Adrenal gland (tissue), 9 donors: ENCODE measurements at regions not wholly inside any gene's neighbourhood (a gene's known extent, or its start where the extent isn't known, plus 50 kb on each side); places are given as distances from the start of the nearest gene placed in this dataset.

Experiments
- DNase-seq, 7 donors: peaks; one replicate each; pipeline ENCODE4 v3.0.0-alpha.2; 2019 to 2020
- H3K27ac ChIP-seq, 5 donors: fragments of 200-600 bp; sonication (generic) in 4 of 5; 1 replicate in 3 of 5; 2 replicates in 2 of 5; pipeline versions ENCODE4 v1.5.1 to v1.8.0; 2016 to 2020; ENCODE audit warnings: mild to moderate bottlenecking in 1 of 5
- H3K27me3 ChIP-seq: fragments of 200-600 bp; 2 replicates; pipeline ENCODE4 v1.8.0; 2021
- H3K36me3 ChIP-seq, 2 donors: fragments of 200-600 bp; replicated peaks in 1 of 2; 1 replicate in 1 of 2; 2 replicates in 1 of 2; pipeline versions ENCODE4 v1.5.1 to v1.8.0; 2018 to 2022
- H3K4me1 ChIP-seq, 2 donors: fragments of 200-600 bp; replicated peaks in 1 of 2; 1 replicate in 1 of 2; 2 replicates in 1 of 2; pipeline versions ENCODE4 v1.5.1 to v1.8.0; 2018 to 2021
- H3K4me3 ChIP-seq, 4 donors: fragments of 200-600 bp; sonication (generic) in 3 of 4; one replicate each; pipeline ENCODE4 v1.5.1; 2016 to 2018
- H3K9me3 ChIP-seq, 3 donors: fragments of 200-600 bp; sonication (generic) in 1 of 3; replicated peaks in 1 of 3; 1 replicate in 2 of 3; 2 replicates in 1 of 3; pipeline versions ENCODE4 v1.5.1 to v1.8.0; 2016 to 2021
- POLR2A ChIP-seq, 2 donors: fragments of 450-650 bp; IDR thresholded peaks; one replicate each; pipeline ENCODE4 v1.6.1; 2017; ENCODE audit warnings: antibody characterized with exemption in 2 of 2, mild to moderate bottlenecking in 2 of 2, moderate library complexity in 1 of 2
- WGBS, 4 donors: extraction: QIAGEN DNeasy Blood & Tissue Kit in 2 of 4; methylation state at CpG; one replicate each; pipeline versions ENCODE4 v1.1.5 to v1.1.7; 2013 to 2017; 5-methylcytosine and 5-hydroxymethylcytosine counted together
- intact Hi-C, 2 donors: fragments of 100-400 bp; cut with DNase I; formaldehyde crosslinking; loops; one replicate each; pipeline versions ENCODE4 v1.14.1 to v1.15.0; 2022 to 2023
- TF ChIP-seq, protein P1 (sequence below), 6 experiments: fragments of 450-650 bp in 4 of 6; fragments of 200-600 bp in 2 of 6; sonication (generic) in 1 of 6; IDR thresholded peaks; 1 replicate in 5 of 6; 2 replicates in 1 of 6; pipeline versions ENCODE4 v1.5.1 to v1.8.0; 2016 to 2021; ENCODE audit warnings: antibody characterized with exemption in 6 of 6, mild to moderate bottlenecking in 2 of 6, moderate library complexity in 1 of 6
- donor health status: healthy with polysubstance abuse.
- donor health status: Bipolar disorder and iron deficiency.
- donor health status: DM: yes; HTN: yes; CAD: no.
- donor health status: DM: no; HTN: no; CAD: no.
- donor health status: DM: no; HTN: no; CAD: no.

DNA sequence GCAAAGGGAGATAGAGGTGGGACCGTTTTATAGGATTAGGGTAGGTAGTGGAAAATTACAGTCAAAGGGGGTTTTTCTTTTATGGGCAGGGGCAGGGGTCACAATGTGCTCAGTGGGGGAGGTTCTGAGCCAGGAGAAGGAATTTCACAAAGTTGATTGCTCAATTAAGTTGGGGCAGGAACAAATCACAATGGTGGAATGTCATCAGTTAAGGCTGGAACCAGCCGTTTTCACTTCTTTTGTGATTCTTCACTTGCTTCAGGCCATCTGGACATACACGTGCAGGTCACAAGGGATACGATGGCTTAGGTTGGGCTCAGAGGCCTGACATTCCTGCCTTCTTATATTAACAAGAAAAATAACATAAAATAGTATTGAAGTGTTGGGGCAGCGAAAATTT lies 453.8 kb downstream of the VGLL3 start:
- no peak for TF ChIP-seq POLR2A (IDR thresholded peaks at IDR 0.05)
- TF ChIP-seq, protein P1, sequence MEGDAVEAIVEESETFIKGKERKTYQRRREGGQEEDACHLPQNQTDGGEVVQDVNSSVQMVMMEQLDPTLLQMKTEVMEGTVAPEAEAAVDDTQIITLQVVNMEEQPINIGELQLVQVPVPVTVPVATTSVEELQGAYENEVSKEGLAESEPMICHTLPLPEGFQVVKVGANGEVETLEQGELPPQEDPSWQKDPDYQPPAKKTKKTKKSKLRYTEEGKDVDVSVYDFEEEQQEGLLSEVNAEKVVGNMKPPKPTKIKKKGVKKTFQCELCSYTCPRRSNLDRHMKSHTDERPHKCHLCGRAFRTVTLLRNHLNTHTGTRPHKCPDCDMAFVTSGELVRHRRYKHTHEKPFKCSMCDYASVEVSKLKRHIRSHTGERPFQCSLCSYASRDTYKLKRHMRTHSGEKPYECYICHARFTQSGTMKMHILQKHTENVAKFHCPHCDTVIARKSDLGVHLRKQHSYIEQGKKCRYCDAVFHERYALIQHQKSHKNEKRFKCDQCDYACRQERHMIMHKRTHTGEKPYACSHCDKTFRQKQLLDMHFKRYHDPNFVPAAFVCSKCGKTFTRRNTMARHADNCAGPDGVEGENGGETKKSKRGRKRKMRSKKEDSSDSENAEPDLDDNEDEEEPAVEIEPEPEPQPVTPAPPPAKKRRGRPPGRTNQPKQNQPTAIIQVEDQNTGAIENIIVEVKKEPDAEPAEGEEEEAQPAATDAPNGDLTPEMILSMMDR (IDR thresholded peaks at IDR 0.05) = no peak
- no peak for DNase-seq
- Histone ChIP-seq H3K9me3 (no peaks in the 10 kb centered on the region), H3K27me3 (no peaks in the 10 kb centered on the region), H3K4me1 (no peaks in the 10 kb centered on the region), H3K4me3 (no peak overlapping the region), H3K36me3 (no peaks in the 10 kb centered on the region), H3K27ac (no peak overlapping the region)
- intact Hi-C loops = no loop called here
- 56 to 69% (median 66%) methylated on average over 5 of the region's 5 CpGs for WGBS, 4 donors

DNA sequence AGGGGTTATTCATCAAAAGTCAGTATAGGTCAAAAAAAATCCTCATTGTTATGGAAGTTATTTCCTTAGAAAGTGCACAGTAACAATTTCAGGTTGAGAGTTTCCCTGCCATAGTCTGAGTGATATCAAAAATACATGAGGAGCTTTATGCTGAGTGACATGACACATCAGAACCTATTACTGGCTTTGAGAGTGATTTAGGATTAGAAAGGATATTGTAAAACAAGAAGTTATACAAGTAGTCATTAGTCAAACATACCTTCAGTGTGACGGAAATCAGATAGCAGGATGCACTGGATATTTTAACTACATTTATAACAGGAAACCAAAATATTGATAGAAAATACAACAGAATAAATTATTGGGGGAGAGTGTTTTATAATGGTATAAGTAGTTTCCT lies 471.1 kb downstream of the VGLL3 start:
- no peaks in the 10 kb centered on the region for H3K9me3 ChIP-seq
- no peak for DNase-seq
- TF ChIP-seq, protein P1 (IDR thresholded peaks at IDR 0.05) = no peak
- TF ChIP-seq POLR2A (IDR thresholded peaks at IDR 0.05) = no peak
- intact Hi-C loops = no loop called here
- no peak overlapping the region for H3K4me3 ChIP-seq
- H3K4me1 ChIP-seq = no peaks in the 10 kb centered on the region
- H3K36me3 ChIP-seq = no peaks in the 10 kb centered on the region
- H3K27me3 ChIP-seq = no peaks in the 10 kb centered on the region
- WGBS, 4 donors = 52 to 67% (median 58%) methylated on average over 1 of the region's 1 CpG
- H3K27ac ChIP-seq = no peak overlapping the region

DNA sequence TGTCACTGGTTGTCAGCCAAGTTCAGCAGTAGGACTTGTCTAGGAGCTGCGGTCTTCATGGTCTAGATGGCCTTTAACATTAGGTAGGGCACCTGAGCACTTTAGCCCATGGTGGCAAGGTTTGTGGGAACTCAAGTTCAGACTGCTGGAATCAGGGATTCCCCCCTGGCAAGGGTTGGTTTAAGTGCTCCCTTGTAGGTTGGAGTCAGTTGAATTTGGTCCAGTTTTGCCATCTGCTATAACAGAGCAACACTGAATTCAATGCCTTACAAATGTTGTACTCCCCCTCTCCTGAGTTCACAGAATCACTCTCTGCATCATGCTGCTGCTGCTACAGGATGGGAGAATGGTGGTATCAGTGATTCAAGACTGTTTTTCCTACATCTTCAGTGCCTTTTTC lies 509.3 kb downstream of the VGLL3 start:
- no peak for DNase-seq
- TF ChIP-seq POLR2A (IDR thresholded peaks at IDR 0.05) = no peak
- TF ChIP-seq, protein P1 (IDR thresholded peaks at IDR 0.05) = no peak
- Histone ChIP-seq H3K4me1 (no peaks in the 10 kb centered on the region), H3K36me3 (no peaks in the 10 kb centered on the region), H3K27me3 (no peaks in the 10 kb centered on the region), H3K27ac (no peak overlapping the region), H3K9me3 (no peaks in the 10 kb centered on the region), H3K4me3 (no peak overlapping the region)
- intact Hi-C loops = no loop called here
- 30 to 100% (median 70%) methylated on average over 1 of the region's 1 CpG for WGBS, 4 donors

DNA sequence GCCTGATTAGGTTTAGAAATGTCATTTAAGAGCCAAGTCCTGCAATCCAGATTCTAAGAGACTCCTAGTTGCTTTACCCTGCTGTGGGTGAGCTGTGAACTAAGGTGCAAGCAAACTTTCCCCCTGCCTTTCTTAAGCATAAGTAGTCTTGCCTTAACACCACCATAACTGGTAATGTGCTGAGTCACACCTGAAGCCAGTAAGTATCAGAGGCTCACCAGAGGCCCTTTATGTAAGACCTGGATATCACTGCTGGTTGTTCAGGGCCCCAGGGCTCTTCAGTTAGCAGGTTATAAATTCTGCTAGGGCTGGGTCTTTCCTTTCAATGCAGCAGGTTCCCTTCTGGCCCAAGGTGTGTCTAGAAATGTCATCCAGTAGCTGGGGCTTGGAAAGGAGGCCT lies 509.9 kb downstream of the VGLL3 start:
- intact Hi-C loops = no loop called here
- Histone ChIP-seq H3K4me3 (no peak overlapping the region), H3K27me3 (no peaks in the 10 kb centered on the region), H3K4me1 (no peaks in the 10 kb centered on the region), H3K9me3 (no peaks in the 10 kb centered on the region), H3K36me3 (no peaks in the 10 kb centered on the region), H3K27ac (no peak overlapping the region)
- DNase-seq = no peak
- TF ChIP-seq POLR2A (IDR thresholded peaks at IDR 0.05) = no peak
- TF ChIP-seq, protein P1 (IDR thresholded peaks at IDR 0.05) = no peak
